Osteoblast (primary cell): ENCODE measurements at regions not wholly inside any gene's neighbourhood (a gene's known extent, or its start where the extent isn't known, plus 50 kb on each side); places are given as distances from the start of the nearest gene placed in this dataset.
A peak's percentile ranks its signal among the peaks of the same experiment; 100 is the strongest.

Experiments used
- DNase-seq: peaks from one replicate; pipeline ENCODE4 v3.0.0; 2011; ENCODE audit warnings: low spot score, mixed read lengths; ENCODE audit not compliant: insufficient read length; ENCODE audit errors: missing footprints
- H2AFZ ChIP-seq: 2 replicates; pipeline ENCODE4 v1.6.0; 2011; ENCODE audit warnings: mild to moderate bottlenecking, low read length
- H3K27ac ChIP-seq: 2 replicates; pipeline ENCODE4 v1.5.1; 2011; ENCODE audit warnings: mild to moderate bottlenecking, low read depth, low read length, moderate library complexity
- H3K27me3 ChIP-seq: 2 replicates; pipeline ENCODE4 v1.6.0; 2012; ENCODE audit warnings: mild to moderate bottlenecking, control low read depth, inconsistent platforms, low read length, moderate library complexity; ENCODE audit not compliant: insufficient read depth
- H3K36me3 ChIP-seq: 2 replicates; pipeline ENCODE4 v1.5.1; 2011; ENCODE audit warnings: mild to moderate bottlenecking, low read length, control low read depth, moderate library complexity; ENCODE audit not compliant: insufficient read depth
- H3K4me1 ChIP-seq: 2 replicates; pipeline ENCODE4 v1.5.1; 2011; ENCODE audit warnings: mild to moderate bottlenecking, low read length, control low read depth, moderate library complexity; ENCODE audit not compliant: insufficient read depth
- H3K4me2 ChIP-seq: 2 replicates; pipeline ENCODE4 v1.6.0; 2011; ENCODE audit warnings: mild to moderate bottlenecking, low read length; ENCODE audit not compliant: insufficient read depth
- H3K4me3 ChIP-seq: fragments of 200-600 bp; sonication (generic); 3 replicates; pipeline ENCODE4 v1.5.1; 2012; ENCODE audit warnings: mild to moderate bottlenecking, low read length, inconsistent platforms; ENCODE audit not compliant: insufficient read depth
- H3K79me2 ChIP-seq: 2 replicates; pipeline ENCODE4 v1.6.0; 2012; ENCODE audit warnings: mild to moderate bottlenecking, low read length, control low read depth, inconsistent platforms; ENCODE audit not compliant: insufficient read depth
- H3K9me3 ChIP-seq: 2 replicates; pipeline ENCODE4 v1.5.1; 2011; ENCODE audit warnings: low read depth, low read length, control low read depth
- H4K20me1 ChIP-seq: 2 replicates; pipeline ENCODE4 v1.6.0; 2012; ENCODE audit warnings: mild to moderate bottlenecking, low read length, control low read depth; ENCODE audit not compliant: insufficient read depth
- TF ChIP-seq, protein P1 (sequence below): IDR thresholded peaks from 2 replicates; pipeline ENCODE4 v1.5.1; 2011; ENCODE audit warnings: mild to moderate bottlenecking, low read depth, low read length, moderate library complexity; ENCODE audit errors: extremely low read depth

DNA sequence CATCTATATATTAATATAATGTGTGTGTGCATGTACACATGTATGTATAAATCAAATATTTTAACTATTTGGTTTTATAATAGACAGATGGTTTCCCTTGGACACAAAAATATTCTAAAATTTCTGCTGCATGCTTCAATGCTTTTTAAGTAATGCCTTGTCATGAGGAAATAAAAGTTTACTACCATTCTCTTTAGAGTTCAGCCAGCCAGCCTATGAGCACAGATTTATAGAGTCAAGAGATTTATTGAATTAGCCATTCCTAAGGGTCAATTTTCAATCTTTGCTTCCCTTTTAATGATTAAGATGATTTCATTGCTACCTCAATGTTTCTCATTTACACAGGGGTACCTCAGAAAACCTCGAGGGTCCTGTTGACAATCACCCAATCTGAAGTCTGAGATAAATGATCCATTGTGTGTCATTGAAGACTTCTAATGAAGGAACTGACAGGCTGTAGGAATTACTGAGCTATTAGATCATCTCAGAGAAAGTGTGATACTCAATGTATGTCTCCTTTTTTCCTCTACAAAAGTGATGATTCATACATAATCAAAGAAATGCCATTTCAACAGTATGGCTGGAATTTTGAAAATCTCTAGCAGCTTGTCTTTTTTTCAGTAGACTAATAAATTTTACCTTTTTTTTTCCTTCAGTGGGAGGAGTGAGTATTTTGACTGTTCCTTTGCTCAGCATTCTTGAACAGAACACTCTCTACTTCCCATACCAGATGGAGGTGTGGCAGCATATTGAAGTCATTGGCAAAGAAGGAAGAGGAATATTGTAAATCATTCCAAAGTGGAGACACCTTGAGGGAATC is 222.6 kb upstream of the PCDH18 start:
- H3K4me3 ChIP-seq: no peak overlapping the region
- H2AFZ ChIP-seq: no peak overlapping the region
- no peaks in the 10 kb centered on the region for H3K27me3 ChIP-seq
- H3K9me3 ChIP-seq: no peaks in the 10 kb centered on the region
- peak; percentile 72 for DNase-seq
- H3K4me2 ChIP-seq: peak overlapping the region; percentile 51
- H3K4me1 ChIP-seq: peaks cover 10% of the 10 kb centered on the region
- H3K79me2 ChIP-seq: no peaks in the 10 kb centered on the region
- no peaks in the 10 kb centered on the region for H4K20me1 ChIP-seq
- TF ChIP-seq, protein P1, sequence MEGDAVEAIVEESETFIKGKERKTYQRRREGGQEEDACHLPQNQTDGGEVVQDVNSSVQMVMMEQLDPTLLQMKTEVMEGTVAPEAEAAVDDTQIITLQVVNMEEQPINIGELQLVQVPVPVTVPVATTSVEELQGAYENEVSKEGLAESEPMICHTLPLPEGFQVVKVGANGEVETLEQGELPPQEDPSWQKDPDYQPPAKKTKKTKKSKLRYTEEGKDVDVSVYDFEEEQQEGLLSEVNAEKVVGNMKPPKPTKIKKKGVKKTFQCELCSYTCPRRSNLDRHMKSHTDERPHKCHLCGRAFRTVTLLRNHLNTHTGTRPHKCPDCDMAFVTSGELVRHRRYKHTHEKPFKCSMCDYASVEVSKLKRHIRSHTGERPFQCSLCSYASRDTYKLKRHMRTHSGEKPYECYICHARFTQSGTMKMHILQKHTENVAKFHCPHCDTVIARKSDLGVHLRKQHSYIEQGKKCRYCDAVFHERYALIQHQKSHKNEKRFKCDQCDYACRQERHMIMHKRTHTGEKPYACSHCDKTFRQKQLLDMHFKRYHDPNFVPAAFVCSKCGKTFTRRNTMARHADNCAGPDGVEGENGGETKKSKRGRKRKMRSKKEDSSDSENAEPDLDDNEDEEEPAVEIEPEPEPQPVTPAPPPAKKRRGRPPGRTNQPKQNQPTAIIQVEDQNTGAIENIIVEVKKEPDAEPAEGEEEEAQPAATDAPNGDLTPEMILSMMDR: no peak
- no peak overlapping the region for H3K27ac ChIP-seq
- H3K36me3 ChIP-seq: no peaks in the 10 kb centered on the region

DNA sequence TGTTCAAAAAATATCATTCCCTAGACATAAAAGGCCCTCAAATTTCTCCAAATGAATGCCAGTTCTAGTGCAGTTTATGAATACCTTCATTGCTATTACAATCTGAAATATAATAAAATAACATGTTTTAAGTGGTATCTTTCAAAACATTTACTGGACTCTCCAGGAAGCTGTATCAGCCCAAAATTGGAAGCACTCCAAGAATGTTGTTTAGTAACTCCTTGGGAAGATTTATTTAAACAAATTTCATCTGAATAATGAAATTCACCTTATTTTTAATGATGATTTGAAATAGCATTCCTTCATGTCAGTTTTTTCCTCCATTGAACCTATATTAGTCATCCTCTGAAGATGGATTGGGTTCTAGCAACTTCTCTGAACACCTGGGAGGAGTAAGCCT is 217.2 kb upstream of the PCDH18 start:
- Histone ChIP-seq H3K4me2 (no peak overlapping the region), H3K9me3 (no peaks in the 10 kb centered on the region), H3K27ac (no peak overlapping the region), H3K4me3 (no peak overlapping the region), H3K27me3 (no peaks in the 10 kb centered on the region), H2AFZ (no peak overlapping the region), H3K4me1 (no peaks in the 10 kb centered on the region), H3K79me2 (no peaks in the 10 kb centered on the region), H4K20me1 (no peaks in the 10 kb centered on the region), H3K36me3 (no peaks in the 10 kb centered on the region)
- DNase-seq: no peak
- TF ChIP-seq, protein P1: no peak

DNA sequence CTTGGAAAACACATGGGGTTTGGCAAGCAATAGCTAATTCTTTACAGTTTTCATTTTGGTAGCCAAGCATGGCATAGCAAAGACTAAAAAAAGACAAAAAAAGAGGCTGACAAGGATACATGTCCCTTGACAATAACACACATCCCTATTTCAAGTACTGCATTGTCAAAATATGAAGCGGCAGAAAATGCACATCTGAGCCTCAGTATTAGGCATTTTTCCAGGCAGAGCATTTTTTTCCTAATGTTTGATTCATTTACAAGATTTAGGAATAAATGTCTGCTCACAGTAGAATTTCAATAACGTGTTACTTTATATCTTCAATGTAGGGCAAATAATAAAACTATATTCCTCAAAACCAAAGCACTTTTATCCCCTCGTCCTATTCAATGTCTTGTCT is 216.3 kb upstream of the PCDH18 start:
- H4K20me1 ChIP-seq: no peaks in the 10 kb centered on the region
- no peak overlapping the region for H3K27ac ChIP-seq
- no peaks in the 10 kb centered on the region for H3K27me3 ChIP-seq
- no peaks in the 10 kb centered on the region for H3K4me1 ChIP-seq
- no peaks in the 10 kb centered on the region for H3K36me3 ChIP-seq
- H3K79me2 ChIP-seq: no peaks in the 10 kb centered on the region
- no peak overlapping the region for H3K4me3 ChIP-seq
- H3K9me3 ChIP-seq: no peaks in the 10 kb centered on the region
- no peak overlapping the region for H2AFZ ChIP-seq
- H3K4me2 ChIP-seq: no peak overlapping the region
- no peak for DNase-seq
- TF ChIP-seq, protein P1: no peak

DNA sequence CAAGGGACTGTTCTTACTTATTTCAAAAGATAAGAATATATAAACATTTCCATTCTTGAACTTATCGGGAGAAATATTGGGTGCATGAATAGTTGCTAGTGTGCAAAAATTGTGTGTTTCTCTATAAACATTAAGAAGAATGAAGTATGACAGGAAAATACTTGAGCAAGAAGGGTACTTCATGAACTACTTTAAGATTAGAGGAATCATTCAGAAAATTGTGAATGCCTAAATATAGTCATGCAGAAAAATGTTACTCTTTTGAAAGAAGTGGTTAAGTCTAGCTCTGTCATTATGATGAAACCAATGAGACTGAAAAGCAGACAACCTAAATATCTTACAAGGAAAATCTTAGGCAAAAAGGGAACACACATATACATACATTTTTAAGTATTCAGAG is 207.8 kb upstream of the PCDH18 start:
- Histone ChIP-seq H3K36me3 (no peaks in the 10 kb centered on the region), H3K9me3 (no peaks in the 10 kb centered on the region), H3K79me2 (no peaks in the 10 kb centered on the region), H3K4me3 (no peak overlapping the region), H3K27me3 (no peaks in the 10 kb centered on the region), H3K4me2 (no peak overlapping the region), H3K4me1 (no peaks in the 10 kb centered on the region), H2AFZ (no peak overlapping the region), H3K27ac (no peak overlapping the region), H4K20me1 (no peaks in the 10 kb centered on the region)
- TF ChIP-seq, protein P1: no peak
- DNase-seq: no peak
